IgD-negative memory B cell (primary cell): ENCODE measurements at regions not wholly inside any gene's neighbourhood (a gene's known extent, or its start where the extent isn't known, plus 50 kb on each side); places are given as distances from the start of the nearest gene placed in this dataset.
A peak's percentile ranks its signal among the peaks of the same experiment; 100 is the strongest.

Experiments used
- H3K27ac Mint-ChIP-seq, 3 donors: one replicate each; pipeline ENCODE4 v1.8.0; 2020 to 2022; ENCODE audit warnings: mild to moderate bottlenecking in 3 of 3, mixed read lengths in 3 of 3, moderate library complexity in 1 of 3
- H3K27me3 Mint-ChIP-seq: one replicate; pipeline ENCODE4 v1.8.0; 2021; ENCODE audit warnings: mixed read lengths
- H3K36me3 Mint-ChIP-seq: one replicate; pipeline ENCODE4 v1.8.0; 2020; ENCODE audit warnings: mild to moderate bottlenecking, mixed read lengths
- H3K4me1 Mint-ChIP-seq, 3 donors: one replicate each; pipeline ENCODE4 v1.8.0; 2020 to 2022; ENCODE audit warnings: mixed read lengths in 3 of 3, mild to moderate bottlenecking in 1 of 3
- H3K4me3 Mint-ChIP-seq, 4 donors: one replicate each; pipeline ENCODE4 v1.8.0; 2020 to 2022; ENCODE audit warnings: mild to moderate bottlenecking in 4 of 4, mixed read lengths in 4 of 4, moderate library complexity in 3 of 4
- H3K9me3 Mint-ChIP-seq, 3 donors: one replicate each; pipeline ENCODE4 v1.8.0; 2020 to 2021; ENCODE audit warnings: mixed read lengths in 3 of 3, mild to moderate bottlenecking in 1 of 3

DNA sequence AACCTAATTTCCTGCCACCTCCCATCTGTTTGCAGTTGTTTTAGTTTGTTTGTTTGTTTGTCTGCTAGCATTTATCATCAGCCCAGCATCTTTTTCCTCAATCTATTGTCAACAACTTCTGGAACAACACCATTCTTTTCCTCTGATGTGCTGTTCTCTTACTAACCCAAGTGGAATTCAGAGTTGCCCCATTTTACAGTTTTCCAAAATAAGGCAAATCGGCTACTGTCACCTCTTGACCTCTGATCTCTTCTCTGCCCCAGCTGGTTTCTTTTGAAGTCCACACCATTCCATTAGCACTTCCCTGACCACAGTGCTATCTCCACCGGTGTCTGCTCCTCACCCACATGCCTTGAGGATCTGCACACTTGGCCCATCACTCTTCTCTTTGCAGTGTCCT lies 102.4 kb downstream of the EFNB2 start:
- Mint-ChIP-seq H3K9me3 (no peaks in the 10 kb centered on the region), H3K36me3 (peaks cover 2% of the 10 kb centered on the region), H3K4me3 (no peak overlapping the region), H3K27ac (no peak overlapping the region), H3K27me3 (no peaks in the 10 kb centered on the region), H3K4me1 (no peaks in the 10 kb centered on the region)

DNA sequence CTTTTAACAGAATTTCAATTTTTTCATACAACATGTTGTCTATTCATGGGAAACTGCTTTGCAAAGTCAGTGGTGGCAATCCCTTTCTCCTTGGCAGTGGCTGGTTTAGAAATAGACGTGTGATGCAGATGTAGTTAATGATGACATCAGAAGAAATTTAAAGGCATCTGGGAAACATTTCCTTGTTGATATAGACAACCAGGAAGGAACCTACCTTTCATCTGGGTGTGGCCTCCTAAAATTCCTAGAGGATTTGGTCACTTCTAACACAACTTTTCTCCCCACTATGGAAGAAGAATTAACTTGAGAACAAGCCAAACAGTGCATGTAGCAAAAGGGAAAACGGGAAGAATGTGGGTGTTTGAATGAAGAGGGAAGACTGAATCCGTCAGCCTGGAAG lies 102.8 kb downstream of the EFNB2 start:
- H3K4me3 Mint-ChIP-seq = no peak overlapping the region
- peaks cover 2% of the 10 kb centered on the region for H3K36me3 Mint-ChIP-seq
- no peaks in the 10 kb centered on the region for H3K9me3 Mint-ChIP-seq
- H3K4me1 Mint-ChIP-seq = no peaks in the 10 kb centered on the region
- H3K27me3 Mint-ChIP-seq = no peaks in the 10 kb centered on the region
- no peak overlapping the region for H3K27ac Mint-ChIP-seq

DNA sequence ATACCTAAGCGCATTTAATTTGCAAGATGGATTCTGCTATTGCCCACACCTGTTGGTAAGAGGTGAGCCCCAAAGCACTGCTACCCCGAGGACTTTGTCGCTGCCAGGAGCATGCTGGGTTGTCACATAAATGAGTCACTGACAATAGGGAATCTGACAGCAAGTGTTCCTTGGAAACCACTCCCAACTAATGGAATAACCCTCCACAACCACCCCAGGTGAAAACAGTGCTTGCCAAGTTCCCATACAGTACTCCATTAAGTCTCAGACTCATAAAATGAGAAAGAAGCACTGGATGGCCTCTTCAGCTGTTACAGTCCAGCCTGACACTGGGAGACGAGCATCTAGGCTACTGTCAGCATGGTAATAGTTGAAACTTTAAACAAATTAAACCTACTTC lies 108.6 kb downstream of the EFNB2 start:
- Mint-ChIP-seq H3K9me3 (no peaks in the 10 kb centered on the region), H3K27ac (no peak overlapping the region), H3K27me3 (no peaks in the 10 kb centered on the region), H3K4me3 (no peak overlapping the region), H3K4me1 (no peaks in the 10 kb centered on the region), H3K36me3 (no peaks in the 10 kb centered on the region)

DNA sequence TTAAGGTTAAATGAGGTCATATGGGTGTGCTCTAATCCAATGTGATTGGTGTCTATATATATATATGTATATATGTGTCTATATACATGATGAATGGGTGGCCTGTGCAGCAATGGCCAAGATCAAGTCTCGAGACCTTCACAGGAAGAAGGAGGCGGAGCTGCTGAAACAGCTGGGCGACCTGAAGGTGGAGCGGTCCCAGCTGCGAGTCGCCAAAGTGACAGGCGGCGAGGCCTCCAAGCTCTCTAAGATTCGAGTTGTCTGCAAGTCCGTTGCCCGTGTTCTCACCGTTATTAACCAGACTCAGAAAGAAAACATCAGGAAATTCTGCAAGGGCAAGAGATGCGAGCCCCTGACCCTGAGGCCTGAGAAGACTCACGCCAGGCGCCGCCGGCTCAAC lies 109.8 kb downstream of the EFNB2 start:
- no peak overlapping the region for H3K27ac Mint-ChIP-seq
- H3K27me3 Mint-ChIP-seq = no peaks in the 10 kb centered on the region
- H3K36me3 Mint-ChIP-seq = no peaks in the 10 kb centered on the region
- H3K4me1 Mint-ChIP-seq = no peaks in the 10 kb centered on the region
- H3K9me3 Mint-ChIP-seq = no peaks in the 10 kb centered on the region
- H3K4me3 Mint-ChIP-seq = no peak overlapping the region

DNA sequence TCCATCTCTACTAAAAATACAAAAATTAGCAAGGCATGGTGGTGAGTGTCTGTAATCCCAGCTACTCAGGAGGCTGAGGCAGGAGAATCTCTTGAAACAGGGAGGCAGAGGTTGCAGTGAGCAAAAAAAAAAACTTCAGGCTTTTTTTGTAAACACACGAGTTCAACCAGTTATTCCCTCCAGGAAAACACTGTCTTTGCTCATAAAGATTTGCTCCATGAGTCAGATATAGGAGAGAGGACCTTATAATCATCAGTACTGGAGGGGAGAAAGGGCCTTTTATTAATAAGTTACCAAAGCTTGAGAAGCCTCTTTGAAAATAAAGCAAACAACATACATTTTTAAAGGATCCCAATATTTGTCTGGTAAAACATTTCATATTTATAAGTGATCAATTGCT lies 110.7 kb downstream of the EFNB2 start:
- no peaks in the 10 kb centered on the region for H3K9me3 Mint-ChIP-seq
- no peak overlapping the region for H3K4me3 Mint-ChIP-seq
- no peak overlapping the region for H3K27ac Mint-ChIP-seq
- H3K36me3 Mint-ChIP-seq = no peaks in the 10 kb centered on the region
- H3K27me3 Mint-ChIP-seq = no peaks in the 10 kb centered on the region
- H3K4me1 Mint-ChIP-seq = no peaks in the 10 kb centered on the region

DNA sequence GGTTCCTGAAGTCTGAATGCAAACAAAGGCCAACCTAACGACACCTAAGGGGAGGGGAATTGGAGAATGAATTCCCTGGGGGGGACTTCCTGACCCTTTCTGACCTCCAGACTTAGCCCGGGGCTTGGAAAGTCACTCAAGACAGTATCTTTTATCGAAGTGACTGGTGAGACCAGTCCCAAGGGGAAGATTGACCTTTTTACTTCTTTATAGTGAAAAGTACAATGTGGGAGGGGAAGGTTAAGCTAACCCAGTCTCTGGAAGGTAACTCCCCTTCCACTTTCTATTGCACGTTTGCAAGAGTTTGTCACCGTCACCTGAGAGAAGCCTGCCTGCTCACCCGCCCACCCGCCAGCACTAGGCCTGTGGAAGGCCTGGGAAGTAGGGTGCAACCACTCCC lies 111.9 kb downstream of the EFNB2 start:
- H3K36me3 Mint-ChIP-seq = no peaks in the 10 kb centered on the region
- H3K27me3 Mint-ChIP-seq = no peaks in the 10 kb centered on the region
- no peaks in the 10 kb centered on the region for H3K9me3 Mint-ChIP-seq
- H3K4me3 Mint-ChIP-seq = no peak overlapping the region
- H3K4me1 Mint-ChIP-seq = no peaks in the 10 kb centered on the region
- H3K27ac Mint-ChIP-seq = no peak overlapping the region

DNA sequence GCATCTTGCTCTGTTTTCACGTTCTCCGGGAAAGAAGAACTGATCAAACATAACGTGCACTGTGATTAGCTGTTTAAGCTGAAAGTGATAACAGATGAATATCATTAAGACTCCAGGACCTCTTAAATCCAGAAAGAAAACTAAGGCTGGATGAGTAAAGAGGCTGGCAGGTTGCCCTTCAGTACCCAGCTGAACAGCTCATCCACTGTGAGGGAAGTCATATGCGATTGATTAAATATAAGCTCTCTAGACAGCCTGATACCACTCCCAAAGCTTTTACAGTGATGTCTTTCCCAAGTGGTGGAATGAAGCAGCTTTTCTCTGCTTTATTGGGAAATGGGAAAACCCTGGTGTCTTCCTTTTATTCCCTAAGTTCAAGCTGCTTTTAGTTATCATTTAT lies 116.9 kb downstream of the EFNB2 start:
- Mint-ChIP-seq H3K27me3 (peaks cover 6% of the 10 kb centered on the region), H3K4me1 (peaks cover 0 to 4% (median 2%) of the 10 kb centered on the region in 3 donors), H3K27ac (no peak overlapping the region), H3K4me3 (no peak overlapping the region), H3K9me3 (no peaks in the 10 kb centered on the region), H3K36me3 (peaks cover 3% of the 10 kb centered on the region)

DNA sequence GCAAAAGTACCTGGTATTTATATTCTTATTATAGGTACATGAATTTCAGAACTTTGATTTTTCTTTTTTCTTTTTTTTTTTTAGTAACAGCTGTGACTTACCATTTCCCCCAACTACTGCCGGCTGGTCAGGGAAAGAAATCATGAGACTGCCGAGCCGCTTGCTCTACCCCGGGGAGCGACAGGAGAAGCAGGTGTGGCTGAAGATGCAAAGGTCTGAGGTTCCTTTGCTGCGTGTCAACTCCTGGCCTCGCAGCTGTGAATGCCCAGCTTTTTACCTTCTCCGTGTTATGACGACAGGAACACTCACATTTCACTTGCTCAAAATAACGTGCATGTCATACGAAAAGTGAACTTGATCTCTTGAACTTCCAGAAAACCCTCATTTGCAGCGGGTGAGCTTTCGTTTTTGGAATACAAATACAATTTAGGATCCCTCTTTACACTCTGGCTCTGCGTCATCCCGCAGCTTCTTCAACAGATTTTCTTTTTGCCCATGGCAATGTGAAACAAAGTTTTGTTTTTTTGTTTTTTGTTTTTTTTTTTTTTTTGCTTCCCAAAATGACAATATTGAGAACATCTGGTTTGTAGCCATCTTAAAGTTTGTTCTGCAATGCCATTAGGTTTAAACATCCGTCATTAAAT lies 117.9 kb downstream of the EFNB2 start:
- Mint-ChIP-seq H3K4me1 (peaks cover 0 to 4% (median 2%) of the 10 kb centered on the region in 3 donors), H3K27ac (no peak overlapping the region), H3K36me3 (peaks cover 3% of the 10 kb centered on the region), H3K27me3 (peaks cover 6% of the 10 kb centered on the region), H3K9me3 (no peaks in the 10 kb centered on the region), H3K4me3 (peak overlapping the region in 1 of 4 donors; percentile 57)

DNA sequence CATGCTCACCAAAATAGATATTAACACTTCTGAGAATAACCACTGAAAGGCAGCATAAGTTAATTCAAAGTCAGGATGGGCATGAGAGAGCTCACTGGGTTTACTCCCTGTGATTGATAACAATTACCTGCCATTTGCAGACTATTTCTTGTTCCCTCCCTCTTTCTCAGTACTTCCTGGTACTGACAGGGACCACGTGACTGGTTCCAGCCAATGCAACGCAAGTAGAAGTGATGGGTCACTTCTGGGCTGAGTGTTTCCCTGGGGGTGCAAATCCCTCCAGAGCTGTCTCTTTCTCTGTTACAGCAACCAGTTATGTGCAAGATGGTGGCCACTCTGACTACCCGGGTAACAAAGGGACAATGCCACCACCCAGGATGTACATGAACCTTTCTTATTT lies 118.8 kb downstream of the EFNB2 start:
- no peak overlapping the region for H3K27ac Mint-ChIP-seq
- H3K4me1 Mint-ChIP-seq = peaks cover 0 to 4% (median 2%) of the 10 kb centered on the region in 3 donors
- peaks cover 6% of the 10 kb centered on the region for H3K27me3 Mint-ChIP-seq
- H3K9me3 Mint-ChIP-seq = no peaks in the 10 kb centered on the region
- peaks cover 3% of the 10 kb centered on the region for H3K36me3 Mint-ChIP-seq
- peak overlapping the region in 1 of 4 donors; percentile 57 for H3K4me3 Mint-ChIP-seq

DNA sequence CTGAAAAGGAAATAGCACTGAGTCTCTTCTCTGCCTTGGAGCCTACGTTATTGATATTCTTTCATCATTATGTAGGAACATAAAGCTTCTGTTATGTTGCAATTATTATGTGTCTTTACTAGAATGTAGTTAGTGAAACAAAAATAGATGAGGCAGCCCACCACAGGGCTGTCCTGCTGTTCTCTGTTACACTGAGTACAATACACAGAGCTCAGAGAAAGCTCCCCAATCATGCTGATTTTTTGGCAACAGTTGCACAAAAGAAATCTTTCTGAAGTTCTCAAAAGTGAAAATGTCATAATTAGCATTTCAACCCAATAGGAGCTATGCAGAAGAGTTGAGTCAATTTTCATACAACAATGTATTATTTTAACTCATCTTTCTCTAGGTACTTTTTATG lies 119.5 kb downstream of the EFNB2 start:
- H3K9me3 Mint-ChIP-seq = no peaks in the 10 kb centered on the region
- no peak overlapping the region for H3K4me3 Mint-ChIP-seq
- peaks cover 6% of the 10 kb centered on the region for H3K27me3 Mint-ChIP-seq
- H3K27ac Mint-ChIP-seq = no peak overlapping the region
- H3K4me1 Mint-ChIP-seq = peaks cover 0 to 4% (median 2%) of the 10 kb centered on the region in 3 donors
- peaks cover 3% of the 10 kb centered on the region for H3K36me3 Mint-ChIP-seq

DNA sequence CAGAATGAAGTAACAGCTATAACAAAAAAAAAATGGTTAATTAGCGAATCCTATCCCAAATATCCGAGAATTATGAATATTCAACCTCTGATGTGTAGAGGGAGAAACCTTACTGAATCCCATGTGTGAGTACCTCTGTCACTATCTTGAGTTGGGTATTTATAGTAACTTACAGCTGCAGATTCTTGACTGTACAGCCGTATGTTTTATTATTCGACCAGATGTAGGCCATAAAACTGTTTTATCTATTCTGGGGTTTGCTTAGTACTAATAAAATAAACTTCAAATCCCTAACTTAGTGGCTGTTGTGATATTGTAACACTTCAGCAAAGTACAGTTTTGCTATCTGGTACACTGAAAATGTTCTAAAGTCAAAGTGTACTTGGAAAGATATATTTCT lies 120.0 kb downstream of the EFNB2 start:
- H3K4me3 Mint-ChIP-seq = no peak overlapping the region
- no peaks in the 10 kb centered on the region for H3K9me3 Mint-ChIP-seq
- peaks cover 3% of the 10 kb centered on the region for H3K36me3 Mint-ChIP-seq
- peaks cover 0 to 4% (median 2%) of the 10 kb centered on the region in 3 donors for H3K4me1 Mint-ChIP-seq
- H3K27ac Mint-ChIP-seq = no peak overlapping the region
- peaks cover 6% of the 10 kb centered on the region for H3K27me3 Mint-ChIP-seq

DNA sequence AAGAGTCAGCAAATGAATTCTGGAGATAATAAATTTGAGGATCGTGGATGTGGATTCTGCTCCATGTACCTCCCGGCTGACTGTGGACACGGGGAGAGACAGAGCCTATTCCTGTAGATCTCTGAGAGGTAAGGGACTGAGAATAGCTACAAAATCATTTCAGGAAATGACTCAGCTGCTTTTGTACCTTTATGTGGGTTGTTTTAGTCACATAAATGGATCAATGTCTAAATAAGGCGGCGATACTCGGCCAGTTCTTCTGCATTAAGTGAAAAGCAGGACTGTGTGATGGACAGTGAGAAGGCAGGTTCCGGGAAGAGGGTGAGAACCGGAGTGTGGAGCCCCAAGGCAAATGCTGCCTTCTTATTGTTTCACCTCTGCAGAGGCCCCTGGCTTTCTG lies 128.1 kb downstream of the EFNB2 start:
- H3K9me3 Mint-ChIP-seq = no peaks in the 10 kb centered on the region
- no peaks in the 10 kb centered on the region for H3K27me3 Mint-ChIP-seq
- H3K4me1 Mint-ChIP-seq = no peaks in the 10 kb centered on the region
- H3K27ac Mint-ChIP-seq = no peak overlapping the region
- no peaks in the 10 kb centered on the region for H3K36me3 Mint-ChIP-seq
- peak overlapping the region in 2 of 4 donors; percentile 9 to 17 for H3K4me3 Mint-ChIP-seq

DNA sequence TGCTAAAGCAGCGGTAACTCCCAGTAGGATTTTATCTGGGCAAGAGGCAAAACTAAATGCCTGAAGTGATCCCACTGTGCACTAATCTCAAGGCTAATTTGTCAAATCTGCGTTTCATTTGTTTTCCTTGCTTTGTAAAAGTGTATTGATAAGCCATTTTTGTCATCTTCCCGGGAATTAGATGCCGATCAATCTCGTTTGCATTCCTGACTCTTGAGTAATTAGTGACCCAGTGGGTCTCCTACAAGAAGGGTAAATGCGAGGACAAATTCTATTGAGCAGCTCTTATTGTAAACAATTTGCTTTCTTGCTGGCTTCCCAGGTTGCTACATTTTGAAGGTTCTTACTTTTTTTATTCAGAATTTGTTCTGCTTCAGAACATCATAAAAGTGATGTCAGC lies 129.7 kb downstream of the EFNB2 start:
- Mint-ChIP-seq H3K36me3 (no peaks in the 10 kb centered on the region), H3K4me3 (no peak overlapping the region), H3K4me1 (no peaks in the 10 kb centered on the region), H3K27me3 (no peaks in the 10 kb centered on the region), H3K9me3 (no peaks in the 10 kb centered on the region), H3K27ac (no peak overlapping the region)

DNA sequence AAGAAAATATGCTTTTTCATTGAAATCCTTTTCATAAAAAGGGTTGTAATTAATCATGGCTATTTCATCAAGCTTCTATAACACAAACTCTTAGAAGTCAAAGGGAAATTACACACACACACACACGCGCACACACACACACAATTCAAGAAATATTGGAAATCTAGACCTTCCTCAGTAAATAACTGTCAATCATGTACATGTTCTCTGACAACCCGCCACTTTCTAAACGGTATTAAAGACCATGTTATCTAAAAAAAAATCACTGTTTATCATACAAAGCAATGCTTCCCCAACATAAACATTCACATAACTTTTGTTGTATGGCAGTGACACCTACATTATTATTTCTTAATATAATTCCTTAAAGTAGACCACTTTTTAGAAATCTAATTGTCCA lies 132.2 kb downstream of the EFNB2 start:
- Mint-ChIP-seq H3K4me3 (no peak overlapping the region), H3K27ac (no peak overlapping the region), H3K4me1 (no peaks in the 10 kb centered on the region), H3K27me3 (no peaks in the 10 kb centered on the region), H3K36me3 (no peaks in the 10 kb centered on the region), H3K9me3 (no peaks in the 10 kb centered on the region)

DNA sequence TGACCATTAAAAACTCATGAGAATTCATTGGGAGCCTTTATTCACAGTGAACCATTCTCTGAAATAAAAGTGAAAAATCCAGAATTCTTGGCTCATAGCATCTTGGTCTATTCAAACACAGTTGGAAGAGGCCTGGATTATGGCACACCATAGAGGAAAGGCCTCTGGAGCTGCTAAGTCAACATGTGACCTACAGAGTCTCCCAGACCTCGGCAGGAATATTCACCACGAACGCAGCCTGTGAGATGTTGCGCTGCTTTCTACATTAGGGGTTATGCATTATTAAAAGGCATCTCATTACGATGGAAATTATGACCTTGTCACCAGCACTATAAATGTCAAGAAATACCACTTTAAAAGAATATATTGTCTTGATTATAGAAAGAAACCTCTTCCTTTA lies 132.6 kb downstream of the EFNB2 start:
- no peak overlapping the region for H3K4me3 Mint-ChIP-seq
- no peaks in the 10 kb centered on the region for H3K9me3 Mint-ChIP-seq
- H3K27me3 Mint-ChIP-seq = no peaks in the 10 kb centered on the region
- H3K27ac Mint-ChIP-seq = no peak overlapping the region
- H3K4me1 Mint-ChIP-seq = no peaks in the 10 kb centered on the region
- no peaks in the 10 kb centered on the region for H3K36me3 Mint-ChIP-seq

DNA sequence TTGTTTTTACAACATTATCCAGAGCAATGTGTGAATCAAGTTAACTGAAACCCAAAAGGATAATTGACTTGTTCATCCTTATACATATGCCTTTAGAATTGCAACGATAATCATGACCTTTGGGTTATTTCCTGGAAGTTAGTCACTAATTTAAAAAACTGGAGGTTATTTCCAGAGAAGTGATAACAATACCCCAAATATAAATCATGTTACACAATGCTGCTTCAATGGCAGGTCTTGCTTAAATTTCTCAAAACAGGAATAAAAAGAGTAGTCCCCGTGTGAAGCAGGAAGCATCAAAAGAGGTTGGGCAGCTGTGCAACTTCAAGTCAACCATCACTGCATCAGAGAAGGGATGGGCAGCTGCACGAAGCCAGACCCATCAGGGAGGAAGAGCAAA lies 134.4 kb downstream of the EFNB2 start:
- H3K27ac Mint-ChIP-seq = no peak overlapping the region
- H3K4me1 Mint-ChIP-seq = no peaks in the 10 kb centered on the region

DNA sequence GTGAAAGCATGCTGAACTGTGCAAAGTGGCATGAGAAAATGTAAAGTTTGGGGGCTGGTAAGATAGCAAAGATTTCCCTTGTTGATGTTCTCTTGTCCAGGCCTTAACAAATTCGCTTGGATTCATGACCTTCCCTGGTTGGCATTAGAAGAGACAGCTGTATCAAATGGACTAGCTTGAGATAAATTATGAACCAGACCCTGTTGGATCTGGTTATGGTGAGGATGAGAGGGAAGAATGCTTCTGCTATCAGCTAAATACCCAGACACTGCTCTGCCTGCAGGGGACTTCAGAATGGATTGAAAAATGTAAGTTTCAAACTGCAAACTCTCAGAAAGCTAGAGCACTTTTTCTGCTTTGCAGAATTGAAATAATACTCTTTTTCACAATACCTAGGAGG lies 135.2 kb downstream of the EFNB2 start:
- Mint-ChIP-seq H3K4me1 (no peaks in the 10 kb centered on the region), H3K36me3 (no peaks in the 10 kb centered on the region), H3K27me3 (no peaks in the 10 kb centered on the region), H3K27ac (no peak overlapping the region), H3K9me3 (no peaks in the 10 kb centered on the region), H3K4me3 (no peak overlapping the region)

More for the DNA sequence above, 134.4 kb downstream of the EFNB2 start:
- Mint-ChIP-seq H3K9me3 (no peaks in the 10 kb centered on the region), H3K27me3 (no peaks in the 10 kb centered on the region), H3K4me3 (no peak overlapping the region), H3K36me3 (no peaks in the 10 kb centered on the region)
